ENCODE measurements at regions not wholly inside any gene's neighbourhood (a gene's known extent, or its start where the extent isn't known, plus 50 kb on each side); places are given as distances from the start of the nearest gene placed in this dataset.

- H4K20me1 ChIP-seq (ENCODE audit: insufficient read depth, low read length), result no peaks in the 10 kb centered on the region
- H3K79me2 ChIP-seq (ENCODE audit: insufficient read depth, low read length), result no peaks in the 10 kb centered on the region
- H3K4me1 ChIP-seq (ENCODE audit: insufficient read depth, low read length, severe bottlenecking), result peaks cover 20% of the 10 kb centered on the region
- H3K36me3 ChIP-seq (ENCODE audit: insufficient read depth, low read length), result no peaks in the 10 kb centered on the region; the same call in 1 of the 2 replicates
- no peaks in the 10 kb centered on the region for H3F3A ChIP-seq (ENCODE audit: insufficient read depth, low read length)
- no peak overlapping the region for H3K27ac ChIP-seq (ENCODE audit: low read depth, low read length, poor library complexity, severe bottlenecking)
- no peak for TF ChIP-seq CTCF (IDR thresholded peaks at IDR 0.05; ENCODE audit: low read length)
- no peak for TF ChIP-seq EZH2 (IDR thresholded peaks at IDR 0.05; ENCODE audit: borderline replicate concordance, low read length)
- H3K27me3 ChIP-seq (ENCODE audit: insufficient read depth, low read length), result no peaks in the 10 kb centered on the region
- no peak overlapping the region for H3K4me2 ChIP-seq (ENCODE audit: low read length)
- H3K4me3 ChIP-seq (ENCODE audit: low read depth, low read length, poor library complexity, severe bottlenecking), result no peak overlapping the region
- no peak overlapping the region for H3K9ac ChIP-seq (ENCODE audit: low read length)
- H3K9me2 ChIP-seq (ENCODE audit: low read depth, low read length), result no peaks in the 10 kb centered on the region
- H3K9me3 ChIP-seq (ENCODE audit: low read length), result no peaks in the 10 kb centered on the region
- H2AFZ ChIP-seq (ENCODE audit: low read length), result no peak overlapping the region
Measured at GRCh38 chr11:26834601-26835000, 112.7 kb upstream of the SLC5A12 start.

DNA sequence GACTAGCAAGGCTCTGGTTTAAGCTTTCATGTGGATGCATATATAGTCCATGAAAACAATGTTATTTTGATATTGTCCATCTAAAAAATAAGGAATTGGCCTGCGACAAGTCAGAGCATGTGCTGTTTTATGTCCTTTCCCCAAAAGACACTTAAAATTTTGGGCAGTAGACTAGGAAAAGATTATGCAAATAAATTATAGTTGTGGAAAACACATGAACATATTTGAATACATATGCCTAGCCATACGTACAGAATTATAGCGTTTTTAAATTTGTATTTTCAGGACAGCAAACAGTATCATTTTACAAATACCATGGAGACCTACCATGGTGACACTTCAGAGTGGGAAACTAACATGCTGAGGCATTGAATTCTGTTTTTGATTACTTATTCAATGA lies 113.8 kb upstream of the SLC5A12 start:
- H3F3A ChIP-seq (ENCODE audit: insufficient read depth, low read length), result no peaks in the 10 kb centered on the region
- no peak overlapping the region for H2AFZ ChIP-seq (ENCODE audit: low read length)
- no peaks in the 10 kb centered on the region for H4K20me1 ChIP-seq (ENCODE audit: insufficient read depth, low read length)
- no peak overlapping the region for H3K4me2 ChIP-seq (ENCODE audit: low read length)
- no peaks in the 10 kb centered on the region for H3K79me2 ChIP-seq (ENCODE audit: insufficient read depth, low read length)
- H3K27ac ChIP-seq (ENCODE audit: low read depth, low read length, poor library complexity, severe bottlenecking), result no peak overlapping the region
- peaks cover 10% of the 10 kb centered on the region for H3K4me1 ChIP-seq (ENCODE audit: insufficient read depth, low read length, severe bottlenecking)
- H3K27me3 ChIP-seq (ENCODE audit: insufficient read depth, low read length), result no peaks in the 10 kb centered on the region
- no peaks in the 10 kb centered on the region for H3K9me2 ChIP-seq (ENCODE audit: low read depth, low read length)
- no peak overlapping the region for H3K9ac ChIP-seq (ENCODE audit: low read length)
- TF ChIP-seq CTCF (IDR thresholded peaks at IDR 0.05; ENCODE audit: low read length), result no peak
- no peak for TF ChIP-seq EZH2 (IDR thresholded peaks at IDR 0.05; ENCODE audit: borderline replicate concordance, low read length)
- H3K9me3 ChIP-seq (ENCODE audit: low read length), result no peaks in the 10 kb centered on the region
- H3K36me3 ChIP-seq (ENCODE audit: insufficient read depth, low read length), result no peaks in the 10 kb centered on the region; the same call in 1 of the 2 replicates
- no peak overlapping the region for H3K4me3 ChIP-seq (ENCODE audit: low read depth, low read length, poor library complexity, severe bottlenecking)

DNA sequence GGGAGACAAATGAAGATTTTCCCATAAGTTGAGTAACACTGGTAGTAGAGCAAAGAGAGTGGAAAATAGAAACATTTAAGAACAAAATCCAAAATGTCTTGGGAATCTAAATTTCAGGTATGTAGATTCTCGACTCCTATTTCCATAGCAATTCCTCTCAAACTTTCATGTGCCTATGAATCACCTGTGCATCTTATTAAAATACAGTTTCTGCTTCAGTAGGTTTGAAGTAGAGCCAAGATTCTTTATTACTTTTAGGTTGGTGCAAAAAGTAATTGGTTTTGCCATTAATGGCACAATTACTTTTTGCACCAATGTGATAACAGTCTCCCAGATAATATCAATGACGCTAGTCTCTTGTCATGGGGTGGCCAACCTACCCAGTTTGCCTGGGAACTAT lies 115.3 kb upstream of the SLC5A12 start:
- TF ChIP-seq CTCF (IDR thresholded peaks at IDR 0.05; ENCODE audit: low read length) (no peak), EZH2 (IDR thresholded peaks at IDR 0.05; ENCODE audit: borderline replicate concordance, low read length) (no peak)
- Histone ChIP-seq H3K27me3 (ENCODE audit: insufficient read depth, low read length) (no peaks in the 10 kb centered on the region), H3K36me3 (ENCODE audit: insufficient read depth, low read length) (no peaks in the 10 kb centered on the region; the same call in 1 of the 2 replicates), H2AFZ (ENCODE audit: low read length) (no peak overlapping the region), H4K20me1 (ENCODE audit: insufficient read depth, low read length) (no peaks in the 10 kb centered on the region), H3K9me2 (ENCODE audit: low read depth, low read length) (no peaks in the 10 kb centered on the region), H3K9me3 (ENCODE audit: low read length) (no peaks in the 10 kb centered on the region), H3K27ac (ENCODE audit: low read depth, low read length, poor library complexity, severe bottlenecking) (no peak overlapping the region), H3F3A (ENCODE audit: insufficient read depth, low read length) (no peaks in the 10 kb centered on the region), H3K79me2 (ENCODE audit: insufficient read depth, low read length) (no peaks in the 10 kb centered on the region), H3K4me2 (ENCODE audit: low read length) (no peak overlapping the region), H3K4me1 (ENCODE audit: insufficient read depth, low read length, severe bottlenecking) (peaks cover 4% of the 10 kb centered on the region), H3K4me3 (ENCODE audit: low read depth, low read length, poor library complexity, severe bottlenecking) (no peak overlapping the region), H3K9ac (ENCODE audit: low read length) (no peak overlapping the region)
